ENCODE measurements at regions not wholly inside any gene's neighbourhood (a gene's known extent, or its start where the extent isn't known, plus 50 kb on each side); places are given as distances from the start of the nearest gene placed in this dataset.

DNA sequence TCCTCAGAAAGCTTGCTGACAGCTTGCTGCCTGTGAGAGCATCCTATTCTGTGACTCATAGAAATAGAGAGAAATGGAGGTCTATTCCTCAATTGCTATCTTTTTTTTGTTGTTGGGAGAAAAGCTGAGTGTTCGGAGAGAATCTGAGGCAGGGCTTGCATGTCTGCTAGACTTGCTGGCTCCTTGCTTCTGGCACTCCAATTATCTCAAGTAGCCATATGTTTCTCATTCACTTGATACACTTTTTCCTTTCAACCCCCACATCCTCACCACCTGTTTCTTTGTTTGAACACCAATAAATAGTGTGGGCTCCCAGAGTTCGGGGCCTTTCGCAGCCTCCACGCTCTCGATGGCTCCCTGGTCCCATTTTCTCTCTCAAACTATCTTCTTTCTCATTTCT lies 172.2 kb downstream of the SH2D4B start:
- H3K27me3 ChIP-seq (replicated peaks in 1 of 2; ENCODE audit: control insufficient read depth in 2 of 2, insufficient read depth in 2 of 2, low read length in 1 of 2), result no peaks in the 10 kb centered on the region
- no peaks in the 10 kb centered on the region for H3K4me1 ChIP-seq (ENCODE audit: control insufficient read depth, insufficient read depth, low read length)
- in situ Hi-C loops (cut with MboI) (no loop called here), intact Hi-C loops (cut with micrococcal nuclease; ENCODE audit: unreplicated experiment) (no loop called here)
- 48% methylated on average over 5 of the region's 5 CpGs for WGBS (ENCODE audit: insufficient coverage, insufficient replicate concordance, low lambda C conversion rate, missing lambda C conversion rate)
- DNase-seq (ENCODE audit: low read depth, low spot score) (no peak), ATAC-seq (no peak), FAIRE-seq (no peak)
- H3K36me3 ChIP-seq (ENCODE audit: control insufficient read depth in 2 of 2, insufficient read depth in 2 of 2, low read length in 1 of 2), result no peaks in the 10 kb centered on the region
- no peak overlapping the region for H3K27ac ChIP-seq (ENCODE audit: control insufficient read depth, insufficient read depth)
- POLR2A ChIA-PET, result no interaction called here
- no peak overlapping the region for H3K4me3 ChIP-seq
- no peak overlapping the region for H3K4me2 ChIP-seq (ENCODE audit: control insufficient read depth, insufficient read depth)
- RAD21 ChIA-PET (ENCODE audit: unreplicated experiment), result no interaction called here
- no peak overlapping the region for H3K9ac ChIP-seq (ENCODE audit: control insufficient read depth, insufficient read depth, low read length)
- H3K79me2 ChIP-seq (ENCODE audit: control insufficient read depth, insufficient read depth, low read length), result no peaks in the 10 kb centered on the region
- no peaks in the 10 kb centered on the region for H3K9me3 ChIP-seq (replicated peaks; ENCODE audit: control insufficient read depth, insufficient read depth, low read length)
- no peak overlapping the region for H2AFZ ChIP-seq (ENCODE audit: control insufficient read depth, low read depth, low read length)
- SMC1A ChIA-PET (ENCODE audit: uncharacterized antibody, unreplicated experiment), result no interaction called here
- BruUV-seq (replicated peaks), result no TSS peak
- no peaks in the 10 kb centered on the region for H4K20me1 ChIP-seq (ENCODE audit: control insufficient read depth, insufficient read depth)
- CTCF ChIA-PET, result interaction anchor here (0.6 to 1.0 kb wide), 2 partner anchors 10 to 867 kb away, joined by 3 read pairs; no protein-coding TSS in a partner anchor
- TF ChIP-seq RBBP5 (conservative IDR thresholded peaks at IDR 0.05) (no peak), ZNF384 (IDR thresholded peaks at IDR 0.05; ENCODE audit: borderline replicate concordance, low read depth, low read length) (no peak), POU2F2 (IDR thresholded peaks at IDR 0.05; ENCODE audit: borderline replicate concordance, low read depth, low read length) (no peak), FOXK2 (IDR thresholded peaks at IDR 0.05) (no peak), RB1 (IDR thresholded peaks at IDR 0.05; ENCODE audit: borderline replicate concordance) (no peak), NFIC (IDR thresholded peaks at IDR 0.05; ENCODE audit: low read depth, low read length) (no peak), MXI1 (IDR thresholded peaks at IDR 0.05; ENCODE audit: low read depth, low read length) (no peak), POLR2AphosphoS2 (IDR thresholded peaks at IDR 0.05; ENCODE audit: low read depth, low read length) (no peak), BRCA1 (IDR thresholded peaks at IDR 0.05; ENCODE audit: low read depth, low read length) (no peak), SRF (IDR thresholded peaks at IDR 0.05; ENCODE audit: low read depth in 2 of 2, low read length in 2 of 2) (no peak), CHD1 (IDR thresholded peaks at IDR 0.05; ENCODE audit: low read depth, low read length) (no peak), YBX1 (IDR thresholded peaks at IDR 0.05) (no peak)
- TF ChIP-seq, protein P1, sequence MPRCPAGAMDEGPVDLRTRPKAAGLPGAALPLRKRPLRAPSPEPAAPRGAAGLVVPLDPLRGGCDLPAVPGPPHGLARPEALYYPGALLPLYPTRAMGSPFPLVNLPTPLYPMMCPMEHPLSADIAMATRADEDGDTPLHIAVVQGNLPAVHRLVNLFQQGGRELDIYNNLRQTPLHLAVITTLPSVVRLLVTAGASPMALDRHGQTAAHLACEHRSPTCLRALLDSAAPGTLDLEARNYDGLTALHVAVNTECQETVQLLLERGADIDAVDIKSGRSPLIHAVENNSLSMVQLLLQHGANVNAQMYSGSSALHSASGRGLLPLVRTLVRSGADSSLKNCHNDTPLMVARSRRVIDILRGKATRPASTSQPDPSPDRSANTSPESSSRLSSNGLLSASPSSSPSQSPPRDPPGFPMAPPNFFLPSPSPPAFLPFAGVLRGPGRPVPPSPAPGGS (IDR thresholded peaks at IDR 0.05; ENCODE audit: borderline replicate concordance, insufficient read depth, low read depth, low read length, poor library complexity, severe bottlenecking), result no peak
- TF ChIP-seq, protein P2, sequence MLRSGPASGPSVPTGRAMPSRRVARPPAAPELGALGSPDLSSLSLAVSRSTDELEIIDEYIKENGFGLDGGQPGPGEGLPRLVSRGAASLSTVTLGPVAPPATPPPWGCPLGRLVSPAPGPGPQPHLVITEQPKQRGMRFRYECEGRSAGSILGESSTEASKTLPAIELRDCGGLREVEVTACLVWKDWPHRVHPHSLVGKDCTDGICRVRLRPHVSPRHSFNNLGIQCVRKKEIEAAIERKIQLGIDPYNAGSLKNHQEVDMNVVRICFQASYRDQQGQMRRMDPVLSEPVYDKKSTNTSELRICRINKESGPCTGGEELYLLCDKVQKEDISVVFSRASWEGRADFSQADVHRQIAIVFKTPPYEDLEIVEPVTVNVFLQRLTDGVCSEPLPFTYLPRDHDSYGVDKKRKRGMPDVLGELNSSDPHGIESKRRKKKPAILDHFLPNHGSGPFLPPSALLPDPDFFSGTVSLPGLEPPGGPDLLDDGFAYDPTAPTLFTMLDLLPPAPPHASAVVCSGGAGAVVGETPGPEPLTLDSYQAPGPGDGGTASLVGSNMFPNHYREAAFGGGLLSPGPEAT (IDR thresholded peaks at IDR 0.05; ENCODE audit: low read depth), result no peak
- TF ChIP-seq, protein P3, sequence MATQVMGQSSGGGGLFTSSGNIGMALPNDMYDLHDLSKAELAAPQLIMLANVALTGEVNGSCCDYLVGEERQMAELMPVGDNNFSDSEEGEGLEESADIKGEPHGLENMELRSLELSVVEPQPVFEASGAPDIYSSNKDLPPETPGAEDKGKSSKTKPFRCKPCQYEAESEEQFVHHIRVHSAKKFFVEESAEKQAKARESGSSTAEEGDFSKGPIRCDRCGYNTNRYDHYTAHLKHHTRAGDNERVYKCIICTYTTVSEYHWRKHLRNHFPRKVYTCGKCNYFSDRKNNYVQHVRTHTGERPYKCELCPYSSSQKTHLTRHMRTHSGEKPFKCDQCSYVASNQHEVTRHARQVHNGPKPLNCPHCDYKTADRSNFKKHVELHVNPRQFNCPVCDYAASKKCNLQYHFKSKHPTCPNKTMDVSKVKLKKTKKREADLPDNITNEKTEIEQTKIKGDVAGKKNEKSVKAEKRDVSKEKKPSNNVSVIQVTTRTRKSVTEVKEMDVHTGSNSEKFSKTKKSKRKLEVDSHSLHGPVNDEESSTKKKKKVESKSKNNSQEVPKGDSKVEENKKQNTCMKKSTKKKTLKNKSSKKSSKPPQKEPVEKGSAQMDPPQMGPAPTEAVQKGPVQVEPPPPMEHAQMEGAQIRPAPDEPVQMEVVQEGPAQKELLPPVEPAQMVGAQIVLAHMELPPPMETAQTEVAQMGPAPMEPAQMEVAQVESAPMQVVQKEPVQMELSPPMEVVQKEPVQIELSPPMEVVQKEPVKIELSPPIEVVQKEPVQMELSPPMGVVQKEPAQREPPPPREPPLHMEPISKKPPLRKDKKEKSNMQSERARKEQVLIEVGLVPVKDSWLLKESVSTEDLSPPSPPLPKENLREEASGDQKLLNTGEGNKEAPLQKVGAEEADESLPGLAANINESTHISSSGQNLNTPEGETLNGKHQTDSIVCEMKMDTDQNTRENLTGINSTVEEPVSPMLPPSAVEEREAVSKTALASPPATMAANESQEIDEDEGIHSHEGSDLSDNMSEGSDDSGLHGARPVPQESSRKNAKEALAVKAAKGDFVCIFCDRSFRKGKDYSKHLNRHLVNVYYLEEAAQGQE (IDR thresholded peaks at IDR 0.05; ENCODE audit: low read depth, low read length), result no peak
- TF ChIP-seq, protein P4, sequence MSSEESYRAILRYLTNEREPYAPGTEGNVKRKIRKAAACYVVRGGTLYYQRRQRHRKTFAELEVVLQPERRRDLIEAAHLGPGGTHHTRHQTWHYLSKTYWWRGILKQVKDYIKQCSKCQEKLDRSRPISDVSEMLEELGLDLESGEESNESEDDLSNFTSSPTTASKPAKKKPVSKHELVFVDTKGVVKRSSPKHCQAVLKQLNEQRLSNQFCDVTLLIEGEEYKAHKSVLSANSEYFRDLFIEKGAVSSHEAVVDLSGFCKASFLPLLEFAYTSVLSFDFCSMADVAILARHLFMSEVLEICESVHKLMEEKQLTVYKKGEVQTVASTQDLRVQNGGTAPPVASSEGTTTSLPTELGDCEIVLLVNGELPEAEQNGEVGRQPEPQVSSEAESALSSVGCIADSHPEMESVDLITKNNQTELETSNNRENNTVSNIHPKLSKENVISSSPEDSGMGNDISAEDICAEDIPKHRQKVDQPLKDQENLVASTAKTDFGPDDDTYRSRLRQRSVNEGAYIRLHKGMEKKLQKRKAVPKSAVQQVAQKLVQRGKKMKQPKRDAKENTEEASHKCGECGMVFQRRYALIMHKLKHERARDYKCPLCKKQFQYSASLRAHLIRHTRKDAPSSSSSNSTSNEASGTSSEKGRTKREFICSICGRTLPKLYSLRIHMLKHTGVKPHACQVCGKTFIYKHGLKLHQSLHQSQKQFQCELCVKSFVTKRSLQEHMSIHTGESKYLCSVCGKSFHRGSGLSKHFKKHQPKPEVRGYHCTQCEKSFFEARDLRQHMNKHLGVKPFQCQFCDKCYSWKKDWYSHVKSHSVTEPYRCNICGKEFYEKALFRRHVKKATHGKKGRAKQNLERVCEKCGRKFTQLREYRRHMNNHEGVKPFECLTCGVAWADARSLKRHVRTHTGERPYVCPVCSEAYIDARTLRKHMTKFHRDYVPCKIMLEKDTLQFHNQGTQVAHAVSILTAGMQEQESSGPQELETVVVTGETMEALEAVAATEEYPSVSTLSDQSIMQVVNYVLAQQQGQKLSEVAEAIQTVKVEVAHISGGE (CRISPR knock-in tag; IDR thresholded peaks at IDR 0.05), result no peak
